GM19395 (cell line): ENCODE measurements at regions not wholly inside any gene's neighbourhood (a gene's known extent, or its start where the extent isn't known, plus 50 kb on each side); places are given as distances from the start of the nearest gene placed in this dataset.

Experiments
- ATAC-seq: cut with Tn5 transposase; IDR thresholded peaks from one replicate; pipeline ENCODE4 v1.9.1; 2021; ENCODE audit warnings: mild to moderate bottlenecking, moderate library complexity; ENCODE audit not compliant: unreplicated experiment

- ATAC-seq, result no peak
These were observed 109.0 kb downstream of the TFAP2A start for GRCh38 chr6:10305790-10306415.

- ATAC-seq, result no peak
These were observed 111.0 kb downstream of the TFAP2A start for GRCh38 chr6:10303608-10304506.

- no peak for ATAC-seq
These were observed 112.2 kb downstream of the TFAP2A start for GRCh38 chr6:10302566-10303235.

- peak; percentile 57 for ATAC-seq
These were observed 114.8 kb downstream of the TFAP2A start for GRCh38 chr6:10300071-10300470.

GRCh38 chr6:10297832-10298231, 117.0 kb downstream of the TFAP2A start:
- ATAC-seq, result no peak

- ATAC-seq, result no peak
These were observed 136.1 kb downstream of the TFAP2A start for GRCh38 chr6:10278746-10279145.

- no peak for ATAC-seq
These were observed 138.1 kb downstream of the TFAP2A start for GRCh38 chr6:10276660-10277287.

GRCh38 chr6:10276106-10276505, 138.8 kb downstream of the TFAP2A start:
- no peak for ATAC-seq

- no peak for ATAC-seq
These were observed 142.3 kb downstream of the TFAP2A start for GRCh38 chr6:10272591-10272990.

GRCh38 chr6:10271982-10272381, 142.9 kb downstream of the TFAP2A start:
- ATAC-seq, result no peak

- peak; percentile 78 for ATAC-seq
These were observed 144.9 kb downstream of the TFAP2A start for GRCh38 chr6:10269814-10270472.

- ATAC-seq, result no peak
These were observed 146.1 kb downstream of the TFAP2A start for GRCh38 chr6:10268611-10269310.

- no peak for ATAC-seq
These were observed 146.8 kb downstream of the TFAP2A start for GRCh38 chr6:10268111-10268510.

GRCh38 chr6:10266462-10266861, 148.4 kb downstream of the TFAP2A start:
- no peak for ATAC-seq

- no peak for ATAC-seq
These were observed 148.8 kb downstream of the TFAP2A start for GRCh38 chr6:10266061-10266460.

GRCh38 chr6:10262505-10262904, 152.4 kb downstream of the TFAP2A start:
- ATAC-seq, result no peak

GRCh38 chr6:10259671-10260070, 155.2 kb downstream of the TFAP2A start:
- no peak for ATAC-seq

GRCh38 chr6:10258341-10258740, 156.5 kb downstream of the TFAP2A start:
- no peak for ATAC-seq

GRCh38 chr6:10256113-10256690, 158.7 kb downstream of the TFAP2A start:
- no peak for ATAC-seq
